ENCODE measurements at regions not wholly inside any gene's neighbourhood (a gene's known extent, or its start where the extent isn't known, plus 50 kb on each side); places are given as distances from the start of the nearest gene placed in this dataset.
"Not testable (repeated sequence)": the region's sequence is repeated elsewhere in the genome, so short reads cannot be mapped to it uniquely, and the experiment has no call there.

GRCh38 chr11:71639520-71639849 is 56.8 kb upstream of the KRTAP5-11 start:
- Histone ChIP-seq H3K27me3 (ENCODE audit: control insufficient read depth in 1 of 2, insufficient read depth in 2 of 2, low read length in 2 of 2) (peaks cover 1 to 13% of the 10 kb centered on the region in 2 experiments; a peak in 2 of 5 replicates), H3K4me3 (replicated peaks in 1 of 3; ENCODE audit: insufficient read depth in 1 of 3, low read depth in 2 of 3, low read length in 3 of 3) (peak overlapping the region in 2 of 3 experiments; percentile 13 to 54; a peak in 3 of 6 replicates), H3K4me2 (ENCODE audit: low read depth, low read length) (peak overlapping the region; percentile 60)
- H2AFZ ChIP-seq (ENCODE audit: low read length); CTCF ChIA-PET (ENCODE audit: low intra/inter-chr PET ratio, low total read pairs); H3K79me2 ChIP-seq (ENCODE audit: insufficient read depth, low read length); ATAC-seq; H3K27ac ChIP-seq (ENCODE audit: extremely low read length, insufficient read depth, low read length); H3K4me1 ChIP-seq (ENCODE audit: insufficient read depth, low read length); BruUV-seq (replicated peaks); FAIRE-seq; H3K9me3 ChIP-seq (ENCODE audit: low read length); in situ Hi-C loops (cut with HindIII; ENCODE audit: extremely low pct_ligation_motif_present, low pct_unique_long_range_greater_than_20kb); POLR2A ChIA-PET; H3K36me3 ChIP-seq (replicated peaks in 1 of 2; ENCODE audit: control insufficient read depth in 1 of 2, insufficient read depth in 2 of 2, low read length in 2 of 2); intact Hi-C loops (cut with micrococcal nuclease; ENCODE audit: unreplicated experiment); H3K9ac ChIP-seq (ENCODE audit: insufficient read depth, low read depth, low read length); H4K20me1 ChIP-seq (ENCODE audit: insufficient read depth, low read length); DNase-seq (ENCODE audit: low spot score): not testable (repeated sequence)
- 0% methylated on average over 9 of the region's 32 CpGs for WGBS (ENCODE audit: low lambda C conversion rate)
- TF ChIP-seq ZNF263 (CRISPR knock-in tag; IDR thresholded peaks at IDR 0.05) (0 out of 2 replicates have a peak, but pooled peaks have one; percentile 23), ZNF777 (CRISPR knock-in tag; IDR thresholded peaks at IDR 0.05) (peak; percentile 47; the same call in 1 of the 2 replicates)

- H3K9me3 ChIP-seq (ENCODE audit: low read length); POLR2A ChIA-PET; ATAC-seq; BruUV-seq (replicated peaks); H3K4me1 ChIP-seq (ENCODE audit: insufficient read depth, low read length); H3K36me3 ChIP-seq (replicated peaks in 1 of 2; ENCODE audit: control insufficient read depth in 1 of 2, insufficient read depth in 2 of 2, low read length in 2 of 2); H3K9ac ChIP-seq (ENCODE audit: insufficient read depth, low read depth, low read length); FAIRE-seq; intact Hi-C loops (cut with micrococcal nuclease; ENCODE audit: unreplicated experiment); H3K4me3 ChIP-seq (replicated peaks in 1 of 3; ENCODE audit: insufficient read depth in 1 of 3, low read depth in 2 of 3, low read length in 3 of 3); DNase-seq (ENCODE audit: low spot score); in situ Hi-C loops (cut with HindIII; ENCODE audit: extremely low pct_ligation_motif_present, low pct_unique_long_range_greater_than_20kb); H2AFZ ChIP-seq (ENCODE audit: low read length); H3K4me2 ChIP-seq (ENCODE audit: low read depth, low read length); H3K27ac ChIP-seq (ENCODE audit: extremely low read length, insufficient read depth, low read length); CTCF ChIA-PET (ENCODE audit: low intra/inter-chr PET ratio, low total read pairs); H3K79me2 ChIP-seq (ENCODE audit: insufficient read depth, low read length); H4K20me1 ChIP-seq (ENCODE audit: insufficient read depth, low read length): not testable (repeated sequence)
- peaks cover 1 to 13% of the 10 kb centered on the region in 2 experiments; a peak in 2 of 5 replicates for H3K27me3 ChIP-seq (ENCODE audit: control insufficient read depth in 1 of 2, insufficient read depth in 2 of 2, low read length in 2 of 2)
- WGBS (ENCODE audit: low lambda C conversion rate): 40% methylated on average over 1 of the region's 19 CpGs
These were observed 57.2 kb upstream of the KRTAP5-11 start for GRCh38 chr11:71639916-71640315.

GRCh38 chr11:71647078-71647477 is 64.4 kb upstream of the KRTAP5-11 start:
- H3K4me3 ChIP-seq (replicated peaks in 1 of 3; ENCODE audit: insufficient read depth in 1 of 3, low read depth in 2 of 3, low read length in 3 of 3); in situ Hi-C loops (cut with HindIII; ENCODE audit: extremely low pct_ligation_motif_present, low pct_unique_long_range_greater_than_20kb); CTCF ChIA-PET (ENCODE audit: low intra/inter-chr PET ratio, low total read pairs); FAIRE-seq; H3K4me1 ChIP-seq (ENCODE audit: insufficient read depth, low read length); POLR2A ChIA-PET; H3K9ac ChIP-seq (ENCODE audit: insufficient read depth, low read depth, low read length); intact Hi-C loops (cut with micrococcal nuclease; ENCODE audit: unreplicated experiment); H3K4me2 ChIP-seq (ENCODE audit: low read depth, low read length); H2AFZ ChIP-seq (ENCODE audit: low read length); H4K20me1 ChIP-seq (ENCODE audit: insufficient read depth, low read length); BruUV-seq (replicated peaks); H3K27ac ChIP-seq (ENCODE audit: extremely low read length, insufficient read depth, low read length); ATAC-seq; H3K9me3 ChIP-seq (ENCODE audit: low read length); DNase-seq (ENCODE audit: low spot score); H3K79me2 ChIP-seq (ENCODE audit: insufficient read depth, low read length); H3K27me3 ChIP-seq (ENCODE audit: control insufficient read depth in 1 of 2, insufficient read depth in 2 of 2, low read length in 2 of 2); H3K36me3 ChIP-seq (replicated peaks in 1 of 2; ENCODE audit: control insufficient read depth in 1 of 2, insufficient read depth in 2 of 2, low read length in 2 of 2); TF ChIP-seq ZBTB40 (IDR thresholded peaks at IDR 0.05): not testable (repeated sequence)
- TF ChIP-seq ZBTB40 (CRISPR knock-in tag; IDR thresholded peaks at IDR 0.05): peak; percentile 69
- WGBS (ENCODE audit: low lambda C conversion rate): 7% methylated on average over 3 of the region's 5 CpGs

Data from HepG2 (cell line).